OCI-LY1 (cell line): ENCODE measurements at regions not wholly inside any gene's neighbourhood (a gene's known extent, or its start where the extent isn't known, plus 50 kb on each side); places are given as distances from the start of the nearest gene placed in this dataset.

ENCODE experiments used
- H2AFZ ChIP-seq: fragments of 200-600 bp; sonication (generic), shearing (Covaris generic); 2 replicates; pipeline ENCODE4 v1.6.0; 2014; ENCODE audit warnings: antibody characterized with exemption, mild to moderate bottlenecking, low read length
- H3F3A ChIP-seq: fragments of 200-600 bp; sonication (generic), shearing (Covaris generic); 2 replicates; pipeline ENCODE4 v1.6.0; 2014; ENCODE audit warnings: mild to moderate bottlenecking, antibody characterized with exemption, low read length, moderate library complexity; ENCODE audit not compliant: insufficient read depth
- H3K27ac ChIP-seq: fragments of 200-600 bp; sonication (generic); 2 replicates; pipeline ENCODE4 v1.5.1; 2014; ENCODE audit warnings: low read length, mixed run types, mild to moderate bottlenecking, low read depth; ENCODE audit not compliant: poor library complexity, severe bottlenecking
- H3K27me3 ChIP-seq: fragments of 200-600 bp; sonication (generic); 2 replicates; pipeline ENCODE4 v1.6.0; 2014; ENCODE audit warnings: antibody characterized with exemption, mild to moderate bottlenecking, low read length, moderate library complexity; ENCODE audit not compliant: insufficient read depth
- H3K36me3 ChIP-seq: fragments of 200-600 bp; sonication (generic); 2 replicates; pipeline ENCODE4 v1.6.1; 2014; ENCODE audit warnings: mild to moderate bottlenecking, antibody characterized with exemption, low read length, moderate library complexity, mixed read lengths; ENCODE audit not compliant: insufficient read depth
- H3K4me1 ChIP-seq: fragments of 200-600 bp; sonication (generic); 2 replicates; pipeline ENCODE4 v1.5.1; 2014; ENCODE audit warnings: mild to moderate bottlenecking, low read length, moderate library complexity; ENCODE audit not compliant: insufficient read depth, severe bottlenecking
- H3K4me2 ChIP-seq: fragments of 200-600 bp; sonication (generic), shearing (Covaris generic); 2 replicates; pipeline ENCODE4 v1.6.1; 2014; ENCODE audit warnings: low read length
- H3K4me3 ChIP-seq: fragments of 200-600 bp; sonication (generic); 2 replicates; pipeline ENCODE4 v1.5.1; 2014; ENCODE audit warnings: low read length, low read depth, mild to moderate bottlenecking, mixed read lengths; ENCODE audit not compliant: poor library complexity, severe bottlenecking
- H3K79me2 ChIP-seq: fragments of 200-600 bp; shearing (Covaris generic); 2 replicates; pipeline ENCODE4 v1.6.1; 2016; ENCODE audit warnings: mixed run types, low read length, mixed read lengths; ENCODE audit not compliant: insufficient read depth
- H3K9ac ChIP-seq: fragments of 200-600 bp; sonication (generic), shearing (Covaris generic); 2 replicates; pipeline ENCODE4 v1.6.1; 2014; ENCODE audit warnings: mild to moderate bottlenecking, low read length, mixed read lengths
- H3K9me2 ChIP-seq: fragments of 200-600 bp; sonication (generic), shearing (Covaris generic); 2 replicates; pipeline ENCODE4 v1.6.1; 2014; ENCODE audit warnings: low read depth, mild to moderate bottlenecking, low read length, mixed read lengths
- H3K9me3 ChIP-seq: fragments of 200-600 bp; shearing (Covaris generic); 2 replicates; pipeline ENCODE4 v1.6.1; 2014; ENCODE audit warnings: low read length, mixed read lengths
- H4K20me1 ChIP-seq: fragments of 200-600 bp; sonication (generic), shearing (Covaris generic); 2 replicates; pipeline ENCODE4 v1.6.0; 2016; ENCODE audit warnings: mild to moderate bottlenecking, low read length; ENCODE audit not compliant: insufficient read depth
- EZH2 ChIP-seq: fragments of 200-600 bp; sonication (generic), shearing (Covaris generic); IDR thresholded peaks from 2 replicates; pipeline ENCODE4 v1.8.0; 2017; ENCODE audit warnings: borderline replicate concordance, mixed run types, mild to moderate bottlenecking, antibody characterized with exemption, low read length, moderate library complexity, mixed read lengths
- TF ChIP-seq, protein P1 (sequence below): fragments of 200-600 bp; sonication (generic), shearing (Covaris generic); IDR thresholded peaks from 2 replicates; pipeline ENCODE4 v1.5.1; 2017; ENCODE audit warnings: mild to moderate bottlenecking, antibody characterized with exemption, low read length, moderate library complexity, mixed read lengths

DNA sequence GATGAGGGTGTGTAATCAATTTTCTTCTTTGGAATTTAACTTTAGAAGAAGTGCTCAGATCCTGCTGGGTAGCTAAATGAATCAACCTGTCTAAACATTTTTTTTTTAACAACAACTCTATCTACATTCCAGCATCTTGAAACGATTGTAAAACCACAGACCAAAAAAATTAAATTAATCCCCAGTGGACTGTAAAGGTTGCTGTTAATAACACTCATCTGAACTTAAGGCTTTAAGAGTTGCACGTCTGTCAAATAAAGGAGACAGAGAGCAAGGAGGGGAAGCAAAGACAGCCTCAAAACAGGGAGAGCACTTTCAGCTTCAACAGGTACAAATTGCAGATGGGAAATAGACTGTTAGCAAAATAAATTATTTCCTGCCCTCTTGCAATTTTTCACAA is 548.5 kb downstream of the DTWD2 start:
- Histone ChIP-seq H3K4me2 (no peak overlapping the region), H3K4me3 (no peak overlapping the region), H3K9me3 (no peaks in the 10 kb centered on the region), H3K36me3 (no peaks in the 10 kb centered on the region), H4K20me1 (no peaks in the 10 kb centered on the region), H3K4me1 (no peaks in the 10 kb centered on the region), H3K79me2 (no peaks in the 10 kb centered on the region), H2AFZ (no peak overlapping the region), H3K9ac (no peak overlapping the region), H3K9me2 (no peaks in the 10 kb centered on the region), H3K27ac (no peak overlapping the region), H3K27me3 (no peaks in the 10 kb centered on the region), H3F3A (no peaks in the 10 kb centered on the region)
- no peak for TF ChIP-seq EZH2
- TF ChIP-seq, protein P1, sequence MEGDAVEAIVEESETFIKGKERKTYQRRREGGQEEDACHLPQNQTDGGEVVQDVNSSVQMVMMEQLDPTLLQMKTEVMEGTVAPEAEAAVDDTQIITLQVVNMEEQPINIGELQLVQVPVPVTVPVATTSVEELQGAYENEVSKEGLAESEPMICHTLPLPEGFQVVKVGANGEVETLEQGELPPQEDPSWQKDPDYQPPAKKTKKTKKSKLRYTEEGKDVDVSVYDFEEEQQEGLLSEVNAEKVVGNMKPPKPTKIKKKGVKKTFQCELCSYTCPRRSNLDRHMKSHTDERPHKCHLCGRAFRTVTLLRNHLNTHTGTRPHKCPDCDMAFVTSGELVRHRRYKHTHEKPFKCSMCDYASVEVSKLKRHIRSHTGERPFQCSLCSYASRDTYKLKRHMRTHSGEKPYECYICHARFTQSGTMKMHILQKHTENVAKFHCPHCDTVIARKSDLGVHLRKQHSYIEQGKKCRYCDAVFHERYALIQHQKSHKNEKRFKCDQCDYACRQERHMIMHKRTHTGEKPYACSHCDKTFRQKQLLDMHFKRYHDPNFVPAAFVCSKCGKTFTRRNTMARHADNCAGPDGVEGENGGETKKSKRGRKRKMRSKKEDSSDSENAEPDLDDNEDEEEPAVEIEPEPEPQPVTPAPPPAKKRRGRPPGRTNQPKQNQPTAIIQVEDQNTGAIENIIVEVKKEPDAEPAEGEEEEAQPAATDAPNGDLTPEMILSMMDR = no peak

DNA sequence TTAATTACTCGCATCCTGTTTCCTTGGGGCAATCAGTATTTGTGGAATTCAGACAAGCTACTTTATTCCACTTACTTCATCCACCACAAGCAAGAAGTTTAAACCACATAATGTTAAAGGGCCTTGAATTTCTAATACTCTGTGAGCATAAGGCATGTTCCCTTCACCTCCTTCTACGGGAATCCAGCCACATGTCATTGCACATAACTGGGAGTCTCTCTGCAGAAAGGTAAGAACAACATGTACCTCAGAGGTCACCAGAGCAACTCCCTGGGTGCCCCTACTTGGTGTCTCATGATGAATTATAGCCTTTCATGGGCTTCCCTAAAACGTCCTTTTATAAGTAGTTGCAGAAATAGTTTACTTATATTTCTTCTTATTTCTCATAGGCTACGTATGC is 553.2 kb downstream of the DTWD2 start:
- Histone ChIP-seq H3K9me3 (no peaks in the 10 kb centered on the region), H3K4me3 (no peak overlapping the region), H3K9me2 (no peaks in the 10 kb centered on the region), H3K27me3 (no peaks in the 10 kb centered on the region), H3K36me3 (no peaks in the 10 kb centered on the region), H3K27ac (no peak overlapping the region), H3K4me2 (no peak overlapping the region), H3K4me1 (no peaks in the 10 kb centered on the region), H4K20me1 (no peaks in the 10 kb centered on the region), H3K79me2 (no peaks in the 10 kb centered on the region), H3K9ac (no peak overlapping the region), H3F3A (no peaks in the 10 kb centered on the region), H2AFZ (no peak overlapping the region)
- TF ChIP-seq, protein P1 = no peak
- TF ChIP-seq EZH2 = no peak

DNA sequence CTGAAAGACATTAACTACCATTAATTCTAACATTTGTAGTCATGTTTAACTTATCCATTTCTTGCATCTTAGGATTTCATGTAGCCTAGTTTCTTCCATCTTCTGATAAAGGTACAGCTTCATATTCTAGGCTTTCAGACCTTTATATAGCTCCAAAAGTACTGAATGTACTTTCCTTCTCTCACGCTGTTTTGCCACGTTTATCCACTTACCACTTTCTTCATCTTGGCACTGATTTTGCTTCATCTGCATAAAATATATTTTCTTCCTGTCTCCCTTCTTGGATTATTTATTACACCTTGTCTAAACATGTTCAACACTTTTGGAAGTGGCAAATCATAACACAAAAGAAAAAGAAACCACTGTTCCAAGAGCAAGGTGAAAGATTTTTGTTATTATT is 553.8 kb downstream of the DTWD2 start:
- Histone ChIP-seq H3F3A (no peaks in the 10 kb centered on the region), H3K4me2 (no peak overlapping the region), H2AFZ (no peak overlapping the region), H3K4me1 (no peaks in the 10 kb centered on the region), H3K79me2 (no peaks in the 10 kb centered on the region), H3K36me3 (no peaks in the 10 kb centered on the region), H3K27me3 (no peaks in the 10 kb centered on the region), H3K9me3 (no peaks in the 10 kb centered on the region), H3K9ac (no peak overlapping the region), H3K9me2 (no peaks in the 10 kb centered on the region), H4K20me1 (no peaks in the 10 kb centered on the region), H3K4me3 (no peak overlapping the region), H3K27ac (no peak overlapping the region)
- TF ChIP-seq, protein P1 = no peak
- no peak for TF ChIP-seq EZH2
